ENCODE measurements at regions not wholly inside any gene's neighbourhood (a gene's known extent, or its start where the extent isn't known, plus 50 kb on each side); places are given as distances from the start of the nearest gene placed in this dataset.

- TF ChIP-seq CTCF (IDR thresholded peaks at IDR 0.05) (no peak), EP300 (IDR thresholded peaks at IDR 0.05) (no peak)
These were observed 219.7 kb downstream of the SEC61B start for GRCh38 chr9:99441829-99442228.
